Right lobe of liver (tissue), 6 donors: ENCODE measurements at regions not wholly inside any gene's neighbourhood (a gene's known extent, or its start where the extent isn't known, plus 50 kb on each side); places are given as distances from the start of the nearest gene placed in this dataset.

Source experiments
- ATAC-seq, 4 donors: fragments of 200-7000 bp; cut with Tn5 transposase; one replicate each; pipeline ENCODE4 v1.9.1; 2020; ENCODE audit warnings: mild to moderate bottlenecking in 4 of 4, moderate library complexity in 4 of 4
- DNase-seq, 3 donors: peaks; one replicate each; pipeline ENCODE4 v3.0.0-alpha.2; 2020
- H3K27ac ChIP-seq, 3 donors: fragments of 200-600 bp; one replicate each; pipeline ENCODE4 v1.8.0; 2022
- H3K27me3 ChIP-seq, 2 donors: fragments of 200-600 bp; one replicate each; pipeline ENCODE4 v1.8.0; 2022
- H3K36me3 ChIP-seq, 4 donors: fragments of 200-600 bp; sonication (generic) in 1 of 4; one replicate each; pipeline versions ENCODE4 v1.5.1 to v1.8.0; 2017 to 2022; ENCODE audit warnings: control low read depth in 1 of 4
- H3K4me1 ChIP-seq, 4 donors: fragments of 200-600 bp; sonication (generic) in 1 of 4; one replicate each; pipeline versions ENCODE4 v1.5.1 to v1.8.0; 2017 to 2022; ENCODE audit warnings: control low read depth in 1 of 4
- H3K4me3 ChIP-seq, 3 donors: fragments of 200-600 bp; one replicate each; pipeline ENCODE4 v1.8.0; 2022
- H3K9me3 ChIP-seq, 4 donors: fragments of 200-600 bp; sonication (generic) in 1 of 4; one replicate each; pipeline versions ENCODE4 v1.5.1 to v1.8.0; 2017 to 2022; ENCODE audit warnings: control low read depth in 1 of 4
- CTCF ChIP-seq, 4 donors: fragments of 200-600 bp in 3 of 4; fragments of 450-650 bp in 1 of 4; IDR thresholded peaks; one replicate each; pipeline versions ENCODE4 v1.5.1 to v1.8.0; 2016 to 2022; ENCODE audit warnings: antibody characterized with exemption in 4 of 4, mild to moderate bottlenecking in 2 of 4
- POLR2A ChIP-seq: fragments of 450-650 bp; IDR thresholded peaks from one replicate; pipeline ENCODE4 v1.6.1; 2017; ENCODE audit warnings: antibody characterized with exemption, mild to moderate bottlenecking
- WGBS: methylation state at CpG from one replicate; pipeline ENCODE4 v1.1.6; 2018; ENCODE audit warnings: low coverage, low lambda C conversion rate; ENCODE audit not compliant: insufficient coverage; ENCODE audit errors: missing lambda C conversion rate; 5-methylcytosine and 5-hydroxymethylcytosine counted together
- intact Hi-C, 2 donors: fragments of 100-400 bp; cut with DNase I; formaldehyde crosslinking; loops; one replicate each; pipeline versions ENCODE4 v1.11.2 to v1.14.1; 2022
- donor health status: DM: no; HTN: yes; CAD: no.
- donor health status: DM: no; HTN: no; CAD: no.
- donor health status: DM: no; HTN: no; CAD: no.
- donor health status: DM: no; HTN: yes; CAD: no.
- donor health status: DM: no; HTN: yes; CAD: no.

GRCh38 chr7:15007507-15007906, 105.0 kb upstream of the DGKB start:
- DNase-seq = peak in 1 of 3 donors; percentile 59
- H3K36me3 ChIP-seq = no peaks in the 10 kb centered on the region
- intact Hi-C loops = no loop called here

GRCh38 chr7:15005672-15006071, 103.1 kb upstream of the DGKB start:
- no peaks in the 10 kb centered on the region for H3K36me3 ChIP-seq
- no peak for ATAC-seq
- H3K27me3 ChIP-seq = no peaks in the 10 kb centered on the region
- no peaks in the 10 kb centered on the region for H3K9me3 ChIP-seq
- TF ChIP-seq POLR2A (no peak), CTCF (IDR thresholded peaks at IDR 0.05) (no peak)
- DNase-seq = no peak
- H3K4me3 ChIP-seq = no peak overlapping the region
- H3K4me1 ChIP-seq = peaks cover 0 to 3% (median under 1%) of the 10 kb centered on the region in 4 donors
- 75% methylated on average over 5 of the region's 5 CpGs for WGBS
- intact Hi-C loops = no loop called here
- no peak overlapping the region for H3K27ac ChIP-seq

More at GRCh38 chr7:15007507-15007906, 105.0 kb upstream of the DGKB start:
- TF ChIP-seq CTCF (IDR thresholded peaks at IDR 0.05) = peak; percentile 17 to 60 (median 46)
- TF ChIP-seq POLR2A = no peak
- Histone ChIP-seq H3K27me3 (no peaks in the 10 kb centered on the region), H3K4me1 (no peaks in the 10 kb centered on the region), H3K9me3 (no peaks in the 10 kb centered on the region), H3K4me3 (no peak overlapping the region), H3K27ac (no peak overlapping the region)
- peak; percentile 97 to 100 (median 99) for ATAC-seq
- WGBS = 25% methylated on average over 5 of the region's 5 CpGs

GRCh38 chr7:15000157-15000556, 97.6 kb upstream of the DGKB start:
- WGBS = 17% methylated on average over 1 of the region's 1 CpG
- Histone ChIP-seq H3K27ac (peak overlapping the region; percentile 5 to 31 (median 17)), H3K27me3 (no peaks in the 10 kb centered on the region), H3K9me3 (no peaks in the 10 kb centered on the region), H3K36me3 (no peaks in the 10 kb centered on the region), H3K4me3 (no peak overlapping the region), H3K4me1 (peaks cover 0 to 17% (median 3%) of the 10 kb centered on the region in 4 donors)
- intact Hi-C loops = no loop called here
- no peak for TF ChIP-seq POLR2A
- peak; percentile 95 to 99 (median 98) for ATAC-seq
- no peak for DNase-seq

GRCh38 chr7:14999331-14999730, 96.8 kb upstream of the DGKB start:
- DNase-seq = no peak
- Histone ChIP-seq H3K27ac (peak overlapping the region in 2 of 3 donors; percentile 5 to 8), H3K36me3 (no peaks in the 10 kb centered on the region), H3K4me1 (peaks cover 0 to 17% (median 3%) of the 10 kb centered on the region in 4 donors), H3K9me3 (no peaks in the 10 kb centered on the region), H3K4me3 (no peak overlapping the region), H3K27me3 (no peaks in the 10 kb centered on the region)
- intact Hi-C loops = no loop called here
- TF ChIP-seq CTCF (IDR thresholded peaks at IDR 0.05) (no peak), POLR2A (no peak)
- WGBS = 43% methylated on average over 1 of the region's 2 CpGs
- ATAC-seq = no peak

- H3K36me3 ChIP-seq = no peaks in the 10 kb centered on the region
- H3K27ac ChIP-seq = no peak overlapping the region
- peaks cover 0 to 15% (median 3%) of the 10 kb centered on the region in 4 donors for H3K4me1 ChIP-seq
- 71% methylated on average over 2 of the region's 2 CpGs for WGBS
- no peak overlapping the region for H3K4me3 ChIP-seq
- no peak for DNase-seq
- no peaks in the 10 kb centered on the region for H3K27me3 ChIP-seq
- no peaks in the 10 kb centered on the region for H3K9me3 ChIP-seq
- no peak for TF ChIP-seq CTCF (IDR thresholded peaks at IDR 0.05)
- TF ChIP-seq POLR2A = no peak
- no peak for ATAC-seq
- intact Hi-C loops = no loop called here
These were observed 93.2 kb upstream of the DGKB start for GRCh38 chr7:14995774-14996173.
